SK-N-MC (cell line): ENCODE measurements at regions not wholly inside any gene's neighbourhood (a gene's known extent, or its start where the extent isn't known, plus 50 kb on each side); places are given as distances from the start of the nearest gene placed in this dataset.

Experiments
- EZH2 ChIP-seq: fragments of 200-600 bp; sonication (generic); IDR thresholded peaks from one replicate; pipeline ENCODE4 v1.6.1; 2017; ENCODE audit warnings: antibody characterized with exemption
- POLR2AphosphoS5 ChIP-seq: IDR thresholded peaks from 2 replicates; pipeline ENCODE4 v1.6.1; 2012; ENCODE audit warnings: mild to moderate bottlenecking, low read depth, low read length, borderline replicate concordance

DNA sequence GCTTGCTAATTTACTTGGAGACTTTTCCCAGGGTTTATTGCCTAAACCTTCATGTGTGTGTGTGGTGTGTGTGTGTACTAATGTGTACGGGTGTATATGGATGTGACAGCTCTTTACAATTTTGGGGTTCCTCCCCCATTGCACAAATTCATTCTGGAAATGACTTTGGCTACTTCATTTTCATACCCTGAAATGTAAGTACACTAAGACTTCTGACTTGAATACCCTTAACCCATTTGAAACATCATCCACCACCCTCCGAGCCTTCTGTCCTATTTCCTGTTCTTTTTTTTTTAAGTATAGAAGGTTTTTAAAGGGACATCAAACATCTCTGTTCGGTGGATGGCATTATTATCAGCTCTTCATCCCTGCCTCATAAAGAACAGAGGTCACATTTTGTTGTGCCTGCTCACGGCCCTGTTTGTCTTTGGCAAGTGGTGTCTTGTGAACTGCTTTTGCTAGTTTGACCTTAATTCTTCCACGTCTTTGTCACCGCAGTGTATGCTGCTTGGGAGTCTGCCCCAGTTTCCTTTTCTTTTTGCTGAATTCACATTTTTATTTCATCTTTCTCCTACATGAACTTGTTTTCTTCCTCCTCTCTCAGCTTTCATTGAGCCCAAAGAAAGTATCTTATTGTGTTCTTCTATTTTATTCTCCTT is 228.3 kb downstream of the FOXO1 start:
- no peak for TF ChIP-seq POLR2AphosphoS5
- no peak for TF ChIP-seq EZH2
